HEK293T (cell line): ENCODE measurements at regions not wholly inside any gene's neighbourhood (a gene's known extent, or its start where the extent isn't known, plus 50 kb on each side); places are given as distances from the start of the nearest gene placed in this dataset.

ENCODE experiments used
- BHLHE40 ChIP-seq: fragments of 450-650 bp; IDR thresholded peaks from 2 replicates; pipeline ENCODE4 v1.6.1; 2016; ENCODE audit warnings: mild to moderate bottlenecking, moderate library complexity, borderline replicate concordance
- CTBP1 ChIP-seq: fragments of 450-650 bp; IDR thresholded peaks from 2 replicates; pipeline ENCODE4 v1.6.1; 2016; ENCODE audit warnings: borderline replicate concordance
- FOXA1 ChIP-seq: fragments of 450-650 bp; IDR thresholded peaks from 2 replicates; pipeline ENCODE4 v1.6.1; 2016; ENCODE audit warnings: mild to moderate bottlenecking
- FOXM1 ChIP-seq: fragments of 450-650 bp; IDR thresholded peaks from 2 replicates; pipeline ENCODE4 v1.6.1; 2017; ENCODE audit warnings: mild to moderate bottlenecking, borderline replicate concordance
- HDGF ChIP-seq: fragments of 450-650 bp; IDR thresholded peaks from 2 replicates; pipeline ENCODE4 v1.6.1; 2017; ENCODE audit warnings: antibody characterized with exemption, borderline replicate concordance
- SP1 ChIP-seq: fragments of 450-650 bp; IDR thresholded peaks from 2 replicates; pipeline ENCODE4 v1.6.1; 2017
- TARDBP ChIP-seq: fragments of 450-650 bp; IDR thresholded peaks from 2 replicates; pipeline ENCODE4 v1.6.1; 2016
- ZNF384 ChIP-seq: fragments of 450-650 bp; IDR thresholded peaks from 2 replicates; pipeline ENCODE4 v1.6.1; 2016

- no peak for TF ChIP-seq HDGF
- no peak for TF ChIP-seq ZNF384
- TF ChIP-seq FOXA1 = no peak
- TF ChIP-seq SP1 = no peak
- TF ChIP-seq TARDBP = no peak
- no peak for TF ChIP-seq BHLHE40
- no peak for TF ChIP-seq FOXM1
- no peak for TF ChIP-seq CTBP1
These were observed 142.0 kb upstream of the CBLB start for GRCh38 chr3:106010829-106011228.
